B cell (primary cell): ENCODE measurements at regions not wholly inside any gene's neighbourhood (a gene's known extent, or its start where the extent isn't known, plus 50 kb on each side); places are given as distances from the start of the nearest gene placed in this dataset.
A peak's percentile ranks its signal among the peaks of the same experiment; 100 is the strongest.

ENCODE experiments used
- ATAC-seq: fragments of 200-7000 bp; cut with Tn5 transposase; one replicate; pipeline ENCODE4 v1.10.0; 2021; ENCODE audit warnings: low read depth, mild to moderate bottlenecking, moderate number of reproducible peaks, moderate library complexity
- CTCF ChIA-PET: fragments of 350-600 bp; sonication (Branson Sonifier 250); formaldehyde crosslinking; loops from one replicate; lab custom pipeline; 2021; ENCODE audit warnings: antibody characterized with exemption, inconsistent platforms; lab: Charles Lee
- POLR2A ChIA-PET: fragments of 350-600 bp; sonication (Branson Sonifier 250); formaldehyde crosslinking; loops from one replicate; lab custom pipeline; 2021; ENCODE audit warnings: antibody characterized with exemption; lab: Charles Lee
- DNase-seq: peaks from one replicate; pipeline ENCODE4 v3.0.0; 2013
- H2AFZ ChIP-seq: 2 replicates; pipeline ENCODE4 v1.6.1; 2012; ENCODE audit warnings: mild to moderate bottlenecking, low read depth, low read length; ENCODE audit not compliant: insufficient read depth, poor library complexity, severe bottlenecking
- H3K27ac ChIP-seq, 2 donors: 1 replicate in 1 of 2; 2 replicates in 1 of 2; pipeline ENCODE4 v1.5.1; 2012 to 2013; ENCODE audit warnings: low read length in 2 of 2, mild to moderate bottlenecking in 2 of 2, moderate library complexity in 1 of 2
- H3K27me3 ChIP-seq, 4 experiments: fragments of 200-600 bp in 1 of 4; sonication (generic) in 1 of 4; replicated peaks in 1 of 4; 1 replicate in 2 of 4; 2 replicates in 2 of 4; pipeline versions ENCODE4 v1.6.1 to v1.7.0; 2013 to 2016; ENCODE audit warnings: low read length in 3 of 4, mild to moderate bottlenecking in 2 of 4, mixed read lengths in 1 of 4, moderate library complexity in 1 of 4; ENCODE audit not compliant: insufficient read depth in 4 of 4, control insufficient read depth in 3 of 4; ENCODE audit errors: control extremely low read depth in 1 of 4
- H3K36me3 ChIP-seq, 2 experiments: replicated peaks in 1 of 2; 1 replicate in 1 of 2; 2 replicates in 1 of 2; pipeline versions ENCODE4 v1.6.1 to v1.7.1; 2013; ENCODE audit warnings: low read length in 1 of 2; ENCODE audit not compliant: insufficient read depth in 2 of 2, control insufficient read depth in 1 of 2; ENCODE audit errors: control extremely low read depth in 1 of 2, extremely low read depth in 1 of 2
- H3K4me1 ChIP-seq, 2 donors: fragments of 200-600 bp in 1 of 2; sonication (generic) in 1 of 2; 1 replicate in 1 of 2; 2 replicates in 1 of 2; pipeline versions ENCODE4 v1.5.1 to v1.6.1; 2013 to 2017; ENCODE audit warnings: low read length in 2 of 2; ENCODE audit not compliant: control insufficient read depth in 2 of 2, insufficient read depth in 2 of 2
- H3K4me2 ChIP-seq: replicated peaks from 2 replicates; pipeline ENCODE3; 2012; ENCODE audit warnings: mild to moderate bottlenecking, low read depth, low read length; ENCODE audit not compliant: poor library complexity, severe bottlenecking
- H3K4me3 ChIP-seq, 5 experiments: fragments of 200-600 bp in 1 of 5; sonication (generic) in 1 of 5; 1 replicate in 3 of 5; 2 replicates in 2 of 5; pipeline versions ENCODE4 v1.5.1 to v1.7.0; 2011 to 2016; ENCODE audit warnings: low read length in 4 of 5, mild to moderate bottlenecking in 4 of 5, low read depth in 2 of 5, control low read depth in 1 of 5, moderate library complexity in 1 of 5; ENCODE audit not compliant: insufficient read depth in 1 of 5; ENCODE audit errors: control extremely low read depth in 1 of 5, extremely low read depth in 1 of 5
- H3K79me2 ChIP-seq: fragments of 200-600 bp; sonication (generic); one replicate; pipeline ENCODE4 v1.6.0; 2016; ENCODE audit warnings: low read length; ENCODE audit not compliant: control insufficient read depth, insufficient read depth
- H3K9ac ChIP-seq: fragments of 200-600 bp; sonication (generic); 2 replicates; pipeline ENCODE4 v1.6.1; 2017; ENCODE audit warnings: mild to moderate bottlenecking, low read length, moderate library complexity
- H3K9me3 ChIP-seq, 3 donors: one replicate each; pipeline versions ENCODE4 v1.6.1 to v1.7.1; 2013; ENCODE audit warnings: low read length in 2 of 3; ENCODE audit not compliant: control insufficient read depth in 2 of 3, insufficient read depth in 1 of 3; ENCODE audit errors: control extremely low read depth in 1 of 3
- H4K20me1 ChIP-seq: 2 replicates; pipeline ENCODE4 v1.6.0; 2012; ENCODE audit warnings: mild to moderate bottlenecking, low read length; ENCODE audit not compliant: insufficient read depth, control insufficient read depth, poor library complexity, severe bottlenecking
- H3K27ac Mint-ChIP-seq: one replicate; pipeline ENCODE4 v1.8.0; 2021; ENCODE audit warnings: mixed read lengths
- H3K27me3 Mint-ChIP-seq: one replicate; pipeline ENCODE4 v1.8.0; 2021; ENCODE audit warnings: mixed read lengths
- H3K4me1 Mint-ChIP-seq: one replicate; pipeline ENCODE4 v1.8.0; 2021; ENCODE audit warnings: mixed read lengths
- H3K4me3 Mint-ChIP-seq: one replicate; pipeline ENCODE4 v1.8.0; 2021; ENCODE audit warnings: mixed read lengths
- H3K9me3 Mint-ChIP-seq: one replicate; pipeline ENCODE4 v1.8.0; 2022; ENCODE audit warnings: mixed read lengths; ENCODE audit not compliant: insufficient read depth
- EZH2 ChIP-seq: IDR thresholded peaks from 2 replicates; pipeline ENCODE4 v1.6.1; 2012; ENCODE audit warnings: borderline replicate concordance, low read depth, mild to moderate bottlenecking, moderate library complexity, low read length; ENCODE audit not compliant: insufficient read depth, poor library complexity, severe bottlenecking
- WGBS: methylation state at CpG from one replicate; pipeline ENCODE4 v1.1.5; 2013; ENCODE audit warnings: missing lambda C conversion rate; ENCODE audit not compliant: insufficient coverage; 5-methylcytosine and 5-hydroxymethylcytosine counted together
- intact Hi-C: fragments of 100-400 bp; cut with micrococcal nuclease; formaldehyde crosslinking; loops from one replicate; pipeline ENCODE4 v1.10.0; 2022
- TF ChIP-seq, protein P1 (sequence below): fragments of 200-600 bp; IDR thresholded peaks from one replicate; pipeline ENCODE4 v1.8.0; 2022; ENCODE audit warnings: antibody characterized with exemption, mild to moderate bottlenecking

DNA sequence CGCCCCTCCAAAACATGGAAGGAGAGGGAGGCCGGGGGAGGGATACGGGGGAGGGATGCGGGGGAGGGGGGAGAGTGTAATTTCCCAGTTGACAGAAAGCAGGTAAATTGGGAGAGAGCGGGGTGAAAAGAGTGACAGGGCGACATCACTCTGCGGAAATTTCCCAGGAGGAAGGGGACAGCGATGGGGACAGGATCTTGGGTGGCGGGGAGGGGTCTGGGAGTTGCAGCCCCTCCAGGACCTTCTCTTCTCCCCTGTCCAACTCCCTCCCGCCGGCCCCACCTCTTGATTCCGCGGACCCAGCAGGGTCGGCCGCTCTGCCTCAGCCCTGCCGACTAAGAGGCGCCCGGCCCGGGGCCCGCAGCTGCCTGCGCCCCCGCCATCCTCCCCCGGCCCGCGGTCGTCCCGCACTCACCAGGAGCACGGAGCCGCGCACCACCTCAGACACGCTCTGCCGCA, 108.0 kb upstream of the DOCK9 start:
- Histone ChIP-seq H3K9me3 (no peaks in the 10 kb centered on the region), H3K36me3 (no peaks in the 10 kb centered on the region), H3K9ac (peak overlapping the region; percentile 67), H4K20me1 (no peaks in the 10 kb centered on the region), H2AFZ (peak overlapping the region; percentile 64), H3K4me2 (peak overlapping the region; percentile 90), H3K27me3 (peaks cover 0 to 3% (median 0%) of the 10 kb centered on the region in 4 experiments), H3K4me1 (peaks cover 26 to 27% of the 10 kb centered on the region in 2 donors), H3K4me3 (peak overlapping the region in 4 of 5 experiments; percentile 37 to 89 (median 71)), H3K27ac (no peak overlapping the region), H3K79me2 (peaks cover 3% of the 10 kb centered on the region)
- WGBS: 3% methylated on average over 28 of the region's 32 CpGs
- CTCF ChIA-PET: interaction anchor here (0.8 to 2.2 kb wide), 2 partner anchors 91 to 170 kb away, joined by 4 to 5 read pairs; no protein-coding TSS in a partner anchor
- Mint-ChIP-seq H3K4me3 (peak overlapping the region; percentile 81), H3K27ac (peak overlapping the region; percentile 83), H3K4me1 (peaks cover 32% of the 10 kb centered on the region), H3K9me3 (no peaks in the 10 kb centered on the region), H3K27me3 (no peaks in the 10 kb centered on the region)
- no peak for TF ChIP-seq EZH2
- POLR2A ChIA-PET: no interaction called here
- intact Hi-C loops: loop anchor here (2.0 to 5.0 kb wide), 7 partner anchors 91 to 1654 kb away; partner anchors contain the start of genes GPR18, RAP2A and UBAC2
- ATAC-seq (no peak), DNase-seq (no peak)

DNA sequence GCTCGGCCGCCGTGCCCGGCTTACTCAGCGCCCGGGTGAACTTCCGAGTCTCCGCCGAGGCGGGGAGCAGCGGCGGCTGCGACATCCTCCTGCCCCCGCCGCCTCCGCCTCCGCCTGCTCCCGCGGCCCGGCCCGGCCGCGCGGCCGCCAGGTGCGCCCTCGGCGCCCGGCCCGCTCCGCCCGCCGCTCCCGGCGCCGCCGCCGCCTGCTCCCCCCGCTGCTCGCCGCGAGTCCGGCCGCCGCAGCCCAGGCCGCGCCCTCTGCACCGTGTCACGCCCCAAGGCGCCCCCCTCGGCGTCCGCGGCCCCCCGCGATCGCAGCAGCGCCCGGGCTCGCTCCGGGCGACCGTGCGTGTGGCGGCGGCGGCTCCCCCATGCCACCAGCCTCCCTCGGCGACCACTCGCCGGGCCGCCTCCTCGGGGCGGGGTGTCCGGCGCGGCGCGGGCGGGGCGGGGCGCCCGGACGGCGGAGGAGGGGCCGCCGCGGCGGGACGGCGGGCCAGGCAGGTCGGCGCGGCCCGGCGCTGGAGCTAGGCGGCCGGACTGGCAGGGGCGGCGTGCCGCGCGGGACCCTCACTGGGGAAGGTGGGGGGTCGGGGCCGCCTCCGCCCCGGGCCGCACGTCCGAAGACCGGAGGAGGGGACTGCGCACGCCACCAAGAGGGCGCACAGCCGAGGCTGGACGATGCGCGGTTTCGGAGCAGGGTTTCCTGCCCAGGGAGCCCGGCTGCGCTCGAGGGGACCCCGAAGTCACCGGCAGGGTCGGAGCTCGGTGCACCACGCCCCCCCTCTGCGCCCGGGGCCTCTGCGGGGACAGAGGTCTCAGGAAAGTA, 108.6 kb upstream of the DOCK9 start:
- H3K4me1 ChIP-seq: peaks cover 26 to 27% of the 10 kb centered on the region in 2 donors
- Mint-ChIP-seq H3K4me3 (peak overlapping the region; percentile 100), H3K9me3 (no peaks in the 10 kb centered on the region), H3K27me3 (peaks cover 3% of the 10 kb centered on the region), H3K27ac (peak overlapping the region; percentile 99), H3K4me1 (peaks cover 32% of the 10 kb centered on the region)
- H4K20me1 ChIP-seq: no peaks in the 10 kb centered on the region
- H3K9ac ChIP-seq: peak overlapping the region; percentile 82
- intact Hi-C loops: loop anchor here (1.0 to 5.0 kb wide), 8 partner anchors 90 to 1654 kb away; partner anchors contain the start of genes CLYBL, GPR18, RAP2A and UBAC2
- POLR2A ChIA-PET: no interaction called here
- no peaks in the 10 kb centered on the region for H3K36me3 ChIP-seq
- no peaks in the 10 kb centered on the region for H3K9me3 ChIP-seq
- CTCF ChIA-PET: interaction anchor here (0.8 to 2.2 kb wide), 3 partner anchors 91 to 178 kb away, joined by 3 to 5 read pairs (median 4); no protein-coding TSS in a partner anchor
- peaks cover 3% of the 10 kb centered on the region for H3K79me2 ChIP-seq
- peak overlapping the region; percentile 96 for H3K4me2 ChIP-seq
- peak overlapping the region; percentile 90 for H2AFZ ChIP-seq
- DNase-seq (peak; percentile 84), ATAC-seq (peak; percentile 46)
- H3K4me3 ChIP-seq: peak overlapping the region in 4 of 5 experiments; percentile 87 to 89 (median 88)
- WGBS: under 1% methylated on average over 130 of the region's 130 CpGs
- TF ChIP-seq EZH2: no peak
- TF ChIP-seq, protein P1, sequence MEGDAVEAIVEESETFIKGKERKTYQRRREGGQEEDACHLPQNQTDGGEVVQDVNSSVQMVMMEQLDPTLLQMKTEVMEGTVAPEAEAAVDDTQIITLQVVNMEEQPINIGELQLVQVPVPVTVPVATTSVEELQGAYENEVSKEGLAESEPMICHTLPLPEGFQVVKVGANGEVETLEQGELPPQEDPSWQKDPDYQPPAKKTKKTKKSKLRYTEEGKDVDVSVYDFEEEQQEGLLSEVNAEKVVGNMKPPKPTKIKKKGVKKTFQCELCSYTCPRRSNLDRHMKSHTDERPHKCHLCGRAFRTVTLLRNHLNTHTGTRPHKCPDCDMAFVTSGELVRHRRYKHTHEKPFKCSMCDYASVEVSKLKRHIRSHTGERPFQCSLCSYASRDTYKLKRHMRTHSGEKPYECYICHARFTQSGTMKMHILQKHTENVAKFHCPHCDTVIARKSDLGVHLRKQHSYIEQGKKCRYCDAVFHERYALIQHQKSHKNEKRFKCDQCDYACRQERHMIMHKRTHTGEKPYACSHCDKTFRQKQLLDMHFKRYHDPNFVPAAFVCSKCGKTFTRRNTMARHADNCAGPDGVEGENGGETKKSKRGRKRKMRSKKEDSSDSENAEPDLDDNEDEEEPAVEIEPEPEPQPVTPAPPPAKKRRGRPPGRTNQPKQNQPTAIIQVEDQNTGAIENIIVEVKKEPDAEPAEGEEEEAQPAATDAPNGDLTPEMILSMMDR: no peak
- H3K27ac ChIP-seq: peak overlapping the region; percentile 82 to 92
- H3K27me3 ChIP-seq: peaks cover 0 to 3% (median 0%) of the 10 kb centered on the region in 4 experiments
